ENCODE measurements at regions not wholly inside any gene's neighbourhood (a gene's known extent, or its start where the extent isn't known, plus 50 kb on each side); places are given as distances from the start of the nearest gene placed in this dataset.
"Not testable (repeated sequence)": the region's sequence is repeated elsewhere in the genome, so short reads cannot be mapped to it uniquely, and the experiment has no call there.

DNA sequence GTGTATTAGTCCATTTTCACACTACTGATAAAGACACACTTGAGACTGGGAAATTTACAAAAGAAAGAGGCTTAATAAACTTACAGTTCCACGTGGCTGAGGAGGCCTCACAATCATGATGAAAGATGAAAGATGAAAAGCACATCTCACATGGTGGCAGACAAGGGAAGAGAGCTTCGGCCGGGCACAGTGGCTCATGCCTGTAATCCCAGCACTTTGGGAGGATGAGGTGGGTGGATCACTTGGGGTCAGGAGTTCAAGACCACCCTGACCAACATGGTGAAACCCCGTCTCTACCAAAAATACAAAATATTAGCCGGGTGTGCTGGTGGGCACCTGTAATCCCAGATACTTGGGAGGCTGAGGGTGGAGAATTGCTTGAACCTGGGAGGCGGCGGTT lies 682.7 kb downstream of the PTPRU start:
- H3K9me3 ChIP-seq (ENCODE audit: control insufficient read depth in 1 of 2, insufficient read depth in 1 of 2, low read depth in 1 of 2, low read length in 2 of 2); H3K36me3 ChIP-seq (ENCODE audit: control insufficient read depth in 1 of 2, insufficient read depth in 2 of 2, low read length in 2 of 2); H3K27ac ChIP-seq (ENCODE audit: low read depth, low read length); H3K4me2 ChIP-seq (ENCODE audit: low read length); H3K4me1 ChIP-seq (ENCODE audit: control insufficient read depth in 1 of 2, insufficient read depth in 2 of 2, low read length in 2 of 2); H3K9ac ChIP-seq (ENCODE audit: low read length); H3K9me2 ChIP-seq (ENCODE audit: insufficient read depth); H3K4me3 ChIP-seq (replicated peaks in 1 of 2; ENCODE audit: low read depth in 1 of 2, low read length in 2 of 2); intact Hi-C loops (cut with micrococcal nuclease); POLR2A ChIA-PET; BruUV-seq (replicated peaks); CTCF ChIA-PET; DNase-seq (ENCODE audit: low read depth, low spot score); H4K20me1 ChIP-seq (ENCODE audit: insufficient read depth); ATAC-seq; RAD21 ChIA-PET (ENCODE audit: low non-redundant PET in 1 of 2, low total read pairs in 2 of 2, uncharacterized antibody in 2 of 2, unreplicated experiment in 2 of 2); H2AFZ ChIP-seq (ENCODE audit: low read depth, low read length, poor library complexity, severe bottlenecking); H3K79me2 ChIP-seq (ENCODE audit: insufficient read depth, low read length): not testable (repeated sequence)
- peaks cover 17% of the 10 kb centered on the region; the same call in 1 of the 2 replicates for H3K27me3 ChIP-seq (ENCODE audit: insufficient read depth, low read length)

DNA sequence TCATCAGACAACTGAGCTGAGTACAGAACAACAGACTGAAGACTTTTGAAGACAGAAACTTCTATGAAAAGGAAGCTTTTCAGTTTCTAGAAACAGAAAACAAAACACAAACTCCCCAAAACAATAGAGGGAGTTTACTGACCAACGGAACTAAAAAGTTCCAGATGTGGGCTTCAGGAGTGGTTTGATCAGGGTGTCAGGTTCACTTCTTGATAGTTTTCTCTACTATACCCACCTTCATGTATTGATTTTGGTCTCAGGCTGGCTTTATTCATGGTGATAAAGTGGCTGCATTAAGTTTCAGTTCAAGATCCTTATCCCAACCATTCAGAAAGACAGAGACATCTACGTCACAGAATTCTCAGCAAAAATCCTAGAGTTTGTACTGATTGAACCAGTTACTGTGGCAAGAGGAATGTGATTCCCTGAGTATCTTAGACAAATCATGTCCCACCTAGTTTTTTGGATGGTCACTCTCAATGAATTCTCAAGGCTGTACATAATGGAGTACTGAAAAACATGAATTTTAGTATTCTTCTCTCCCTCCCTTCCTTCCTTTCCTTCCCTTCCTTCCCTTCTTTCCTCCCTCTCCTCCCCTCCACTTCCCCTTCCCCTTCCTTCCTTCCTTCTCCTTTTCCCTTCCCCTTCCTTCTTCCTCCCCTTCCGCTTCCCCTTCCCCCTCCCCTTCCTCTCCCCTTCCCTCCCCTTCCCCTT lies 680.5 kb downstream of the PTPRU start:
- Histone ChIP-seq H3K36me3 (ENCODE audit: control insufficient read depth in 1 of 2, insufficient read depth in 2 of 2, low read length in 2 of 2) (no peaks in the 10 kb centered on the region), H3K9ac (ENCODE audit: low read length) (no peak overlapping the region), H3K4me2 (ENCODE audit: low read length) (no peak overlapping the region), H3K79me2 (ENCODE audit: insufficient read depth, low read length) (no peaks in the 10 kb centered on the region), H4K20me1 (ENCODE audit: insufficient read depth) (no peaks in the 10 kb centered on the region), H3K27me3 (ENCODE audit: insufficient read depth, low read length) (peaks cover 17% of the 10 kb centered on the region; the same call in 1 of the 2 replicates), H3K4me3 (replicated peaks in 1 of 2; ENCODE audit: low read depth in 1 of 2, low read length in 2 of 2) (no peak overlapping the region), H3K4me1 (ENCODE audit: control insufficient read depth in 1 of 2, insufficient read depth in 2 of 2, low read length in 2 of 2) (no peaks in the 10 kb centered on the region), H3K9me2 (ENCODE audit: insufficient read depth) (no peaks in the 10 kb centered on the region), H3K27ac (ENCODE audit: low read depth, low read length) (no peak overlapping the region), H3K9me3 (ENCODE audit: control insufficient read depth in 1 of 2, insufficient read depth in 1 of 2, low read depth in 1 of 2, low read length in 2 of 2) (no peaks in the 10 kb centered on the region), H2AFZ (ENCODE audit: low read depth, low read length, poor library complexity, severe bottlenecking) (no peak overlapping the region)
- POLR2A ChIA-PET: no interaction called here
- RAD21 ChIA-PET (ENCODE audit: low non-redundant PET in 1 of 2, low total read pairs in 2 of 2, uncharacterized antibody in 2 of 2, unreplicated experiment in 2 of 2): no interaction called here
- DNase-seq (ENCODE audit: low read depth, low spot score) (no peak), ATAC-seq (no peak)
- intact Hi-C loops (cut with micrococcal nuclease): no loop called here
- TF ChIP-seq EZH2 (IDR thresholded peaks at IDR 0.05): no peak
- CTCF ChIA-PET: no interaction called here
- no TSS peak for BruUV-seq (replicated peaks)

DNA sequence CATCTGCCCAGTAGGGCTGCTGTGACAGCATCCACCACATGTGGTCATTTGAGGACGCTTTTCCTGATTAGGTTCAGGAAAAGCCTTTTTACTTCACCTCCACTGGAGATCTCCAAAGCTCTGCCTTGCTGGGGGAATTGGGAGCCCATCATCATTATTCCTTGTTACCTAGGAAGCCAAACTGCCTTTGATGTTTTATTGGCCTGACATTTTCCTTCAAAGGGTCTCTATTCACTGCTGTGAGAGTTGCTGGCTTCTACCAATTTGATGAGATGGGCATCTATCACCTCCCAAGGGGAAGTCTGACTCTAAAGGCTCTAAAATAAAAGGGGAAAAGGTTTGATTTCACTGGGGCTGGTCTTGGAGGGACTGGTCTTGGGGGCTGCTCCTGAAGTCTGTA lies 678.6 kb downstream of the PTPRU start:
- no peaks in the 10 kb centered on the region for H3K36me3 ChIP-seq (ENCODE audit: control insufficient read depth in 1 of 2, insufficient read depth in 2 of 2, low read length in 2 of 2)
- no peak overlapping the region for H3K9ac ChIP-seq (ENCODE audit: low read length)
- DNase-seq (ENCODE audit: low read depth, low spot score): no peak
- no peaks in the 10 kb centered on the region for H3K79me2 ChIP-seq (ENCODE audit: insufficient read depth, low read length)
- no peak for ATAC-seq
- ChIA-PET POLR2A (no interaction called here), RAD21 (ENCODE audit: low non-redundant PET in 1 of 2, low total read pairs in 2 of 2, uncharacterized antibody in 2 of 2, unreplicated experiment in 2 of 2) (no interaction called here), CTCF (no interaction called here)
- no TSS peak for BruUV-seq (replicated peaks)
- intact Hi-C loops (cut with micrococcal nuclease): no loop called here
- no peaks in the 10 kb centered on the region for H4K20me1 ChIP-seq (ENCODE audit: insufficient read depth)
- no peak overlapping the region for H3K4me3 ChIP-seq (replicated peaks in 1 of 2; ENCODE audit: low read depth in 1 of 2, low read length in 2 of 2)
- TF ChIP-seq POLR2AphosphoS5 (IDR thresholded peaks at IDR 0.05; ENCODE audit: low read depth, low read length) (no peak), EZH2phosphoT487 (IDR thresholded peaks at IDR 0.05; ENCODE audit: borderline replicate concordance) (no peak), YY1 (IDR thresholded peaks at IDR 0.05; ENCODE audit: extremely low read depth, insufficient replicate concordance, low read depth, low read length) (no peak), RAD21 (IDR thresholded peaks at IDR 0.05; ENCODE audit: low read depth) (no peak), POLR2A (IDR thresholded peaks at IDR 0.05; ENCODE audit: borderline replicate concordance, extremely low read depth, insufficient read depth, insufficient read length) (no peak)
- no peaks in the 10 kb centered on the region for H3K4me1 ChIP-seq (ENCODE audit: control insufficient read depth in 1 of 2, insufficient read depth in 2 of 2, low read length in 2 of 2)
- H2AFZ ChIP-seq (ENCODE audit: low read depth, low read length, poor library complexity, severe bottlenecking): no peak overlapping the region
- no peak overlapping the region for H3K27ac ChIP-seq (ENCODE audit: low read depth, low read length)
- H3K4me2 ChIP-seq (ENCODE audit: low read length): no peak overlapping the region
- no peaks in the 10 kb centered on the region for H3K9me3 ChIP-seq (ENCODE audit: control insufficient read depth in 1 of 2, insufficient read depth in 1 of 2, low read depth in 1 of 2, low read length in 2 of 2)
- H3K9me2 ChIP-seq (ENCODE audit: insufficient read depth): no peaks in the 10 kb centered on the region
- peaks cover 17% of the 10 kb centered on the region; the same call in 1 of the 2 replicates for H3K27me3 ChIP-seq (ENCODE audit: insufficient read depth, low read length)

All from HCT116 (cell line).